Nephron (organoid): ENCODE measurements at regions not wholly inside any gene's neighbourhood (a gene's known extent, or its start where the extent isn't known, plus 50 kb on each side); places are given as distances from the start of the nearest gene placed in this dataset.
A peak's percentile ranks its signal among the peaks of the same experiment; 100 is the strongest.

Source experiments
- H3K27ac Mint-ChIP-seq, 3 experiments: 2 replicates each; pipeline ENCODE4 v1.8.0; 2020; ENCODE audit warnings: mixed read lengths in 3 of 3, mild to moderate bottlenecking in 2 of 3, moderate library complexity in 1 of 3
- H3K27me3 Mint-ChIP-seq: 2 replicates; pipeline ENCODE4 v1.8.0; 2021; ENCODE audit warnings: low read depth, mild to moderate bottlenecking, moderate library complexity, mixed read lengths
- H3K36me3 Mint-ChIP-seq: 2 replicates; pipeline ENCODE4 v1.8.0; 2020; ENCODE audit warnings: low read depth, mixed read lengths
- H3K4me1 Mint-ChIP-seq: 2 replicates; pipeline ENCODE4 v1.8.0; 2020; ENCODE audit warnings: mixed read lengths
- H3K4me3 Mint-ChIP-seq, 3 experiments: 2 replicates each; pipeline ENCODE4 v1.8.0; 2020; ENCODE audit warnings: mild to moderate bottlenecking in 3 of 3, mixed read lengths in 3 of 3, moderate library complexity in 2 of 3
- H3K9me3 Mint-ChIP-seq: 2 replicates; pipeline ENCODE4 v1.8.0; 2020; ENCODE audit warnings: mixed read lengths
- TF ChIP-seq, protein P1 (sequence below), 3 experiments: fragments of 200-600 bp; sonication (generic); IDR thresholded peaks; one replicate each; pipeline ENCODE4 v1.5.0; 2021; ENCODE audit warnings: antibody characterized with exemption in 3 of 3; ENCODE audit not compliant: unreplicated experiment in 3 of 3

DNA sequence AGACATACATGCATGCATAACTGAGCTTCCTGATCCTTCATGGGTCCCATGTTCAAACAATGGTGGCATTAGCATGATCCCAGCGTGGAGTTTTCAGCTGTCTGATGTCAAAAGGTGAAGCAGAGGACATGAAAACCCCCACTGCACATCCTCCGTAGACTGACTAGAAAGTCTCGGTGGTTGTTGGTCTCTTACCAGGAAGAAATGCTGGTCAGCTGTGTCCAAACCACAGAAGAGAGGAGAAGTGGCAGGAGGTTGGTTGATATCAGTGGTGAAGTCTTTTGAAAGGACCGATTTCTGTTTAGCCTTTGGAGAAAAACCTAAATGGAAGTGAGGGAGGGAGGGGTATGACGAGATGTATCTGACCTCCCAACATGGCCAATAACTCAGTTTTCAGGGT lies 201.9 kb downstream of the SPATA18 start:
- Mint-ChIP-seq H3K27ac (no peak overlapping the region), H3K4me1 (peaks cover 44% of the 10 kb centered on the region), H3K36me3 (peaks cover 7% of the 10 kb centered on the region), H3K27me3 (no peaks in the 10 kb centered on the region), H3K9me3 (peaks cover 29% of the 10 kb centered on the region), H3K4me3 (no peak overlapping the region)
- TF ChIP-seq, protein P1, sequence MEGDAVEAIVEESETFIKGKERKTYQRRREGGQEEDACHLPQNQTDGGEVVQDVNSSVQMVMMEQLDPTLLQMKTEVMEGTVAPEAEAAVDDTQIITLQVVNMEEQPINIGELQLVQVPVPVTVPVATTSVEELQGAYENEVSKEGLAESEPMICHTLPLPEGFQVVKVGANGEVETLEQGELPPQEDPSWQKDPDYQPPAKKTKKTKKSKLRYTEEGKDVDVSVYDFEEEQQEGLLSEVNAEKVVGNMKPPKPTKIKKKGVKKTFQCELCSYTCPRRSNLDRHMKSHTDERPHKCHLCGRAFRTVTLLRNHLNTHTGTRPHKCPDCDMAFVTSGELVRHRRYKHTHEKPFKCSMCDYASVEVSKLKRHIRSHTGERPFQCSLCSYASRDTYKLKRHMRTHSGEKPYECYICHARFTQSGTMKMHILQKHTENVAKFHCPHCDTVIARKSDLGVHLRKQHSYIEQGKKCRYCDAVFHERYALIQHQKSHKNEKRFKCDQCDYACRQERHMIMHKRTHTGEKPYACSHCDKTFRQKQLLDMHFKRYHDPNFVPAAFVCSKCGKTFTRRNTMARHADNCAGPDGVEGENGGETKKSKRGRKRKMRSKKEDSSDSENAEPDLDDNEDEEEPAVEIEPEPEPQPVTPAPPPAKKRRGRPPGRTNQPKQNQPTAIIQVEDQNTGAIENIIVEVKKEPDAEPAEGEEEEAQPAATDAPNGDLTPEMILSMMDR (IDR thresholded peaks at IDR 0.05; ENCODE audit: unreplicated experiment in 3 of 3), result no peak

DNA sequence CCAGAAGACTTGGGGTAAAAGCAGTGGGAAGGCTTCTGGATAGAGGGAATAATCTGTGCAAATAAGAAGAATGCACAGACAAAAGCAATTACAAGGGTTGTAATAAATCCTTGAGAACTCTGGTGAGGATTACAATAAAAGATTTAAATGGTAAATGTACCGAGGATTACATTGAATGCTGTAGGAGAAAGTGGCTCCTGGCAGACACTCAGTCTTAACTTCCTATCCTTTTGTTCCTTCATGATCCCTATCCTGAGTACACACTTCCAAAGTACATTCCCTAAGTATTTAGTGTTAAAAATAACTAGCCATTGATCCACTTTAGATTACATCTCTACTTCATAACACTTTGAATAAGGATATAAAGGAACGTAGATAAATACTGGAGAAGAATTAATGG lies 205.4 kb downstream of the SPATA18 start:
- Mint-ChIP-seq H3K4me3 (no peak overlapping the region), H3K27me3 (no peaks in the 10 kb centered on the region), H3K4me1 (peaks cover 42% of the 10 kb centered on the region), H3K36me3 (peaks cover 7% of the 10 kb centered on the region), H3K27ac (peak overlapping the region; percentile 40 to 98 (median 64)), H3K9me3 (peaks cover 22% of the 10 kb centered on the region)
- TF ChIP-seq, protein P1 (IDR thresholded peaks at IDR 0.05; ENCODE audit: unreplicated experiment in 3 of 3), result no peak

DNA sequence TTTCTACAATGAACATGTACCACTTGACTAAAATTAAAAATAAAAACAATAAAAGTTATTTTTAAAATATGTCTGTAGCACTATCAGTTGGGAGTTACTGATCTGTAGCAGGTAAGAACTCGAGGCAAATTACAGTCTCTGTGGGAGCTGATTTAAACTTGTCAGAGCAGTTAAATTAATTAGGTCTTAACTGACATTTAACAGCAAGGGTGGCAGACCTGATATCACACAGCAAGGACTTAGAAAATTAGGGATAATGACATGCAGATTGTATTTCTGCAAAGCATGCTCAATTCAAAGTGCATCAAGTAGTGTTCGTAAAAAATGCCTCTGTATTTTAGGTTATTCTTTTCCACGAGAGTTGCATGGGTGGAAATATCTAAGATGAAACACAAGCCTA lies 208.9 kb downstream of the SPATA18 start:
- H3K36me3 Mint-ChIP-seq, result no peaks in the 10 kb centered on the region
- no peaks in the 10 kb centered on the region for H3K27me3 Mint-ChIP-seq
- TF ChIP-seq, protein P1 (IDR thresholded peaks at IDR 0.05; ENCODE audit: unreplicated experiment in 3 of 3), result no peak

DNA sequence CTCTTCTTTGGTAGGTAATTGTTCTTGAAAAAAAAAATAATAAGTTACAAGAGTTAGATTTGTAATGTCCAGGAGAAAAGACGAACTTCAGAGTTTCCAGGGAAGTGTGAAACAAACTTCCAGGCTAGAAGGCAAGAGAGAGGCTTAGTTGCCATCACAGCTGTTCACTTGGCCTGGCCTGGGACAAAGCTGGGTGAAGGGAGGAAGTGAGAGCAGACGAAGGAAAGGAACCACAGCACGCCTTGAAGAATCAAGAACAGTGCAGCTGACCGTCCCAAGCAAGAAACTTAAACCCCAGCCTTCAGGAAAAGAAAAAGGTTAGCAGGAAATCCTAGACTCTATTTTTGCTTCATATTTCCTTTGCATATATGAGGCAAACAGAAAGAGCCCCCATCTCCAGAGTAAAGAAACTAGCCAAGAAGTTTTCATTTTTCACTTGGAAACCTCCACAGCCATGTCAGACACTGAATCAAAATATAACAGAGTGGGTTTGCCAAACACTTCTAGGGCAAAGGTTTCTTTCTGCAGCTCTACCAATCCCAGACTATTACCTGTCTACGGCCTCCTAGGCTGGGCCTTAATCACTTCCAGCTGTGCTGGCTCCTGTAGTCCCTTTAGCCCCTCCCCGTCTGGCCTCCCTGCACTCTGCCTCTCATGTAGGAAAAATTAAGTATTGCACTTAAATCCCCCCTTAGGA lies 209.6 kb downstream of the SPATA18 start:
- TF ChIP-seq, protein P1 (IDR thresholded peaks at IDR 0.05; ENCODE audit: unreplicated experiment in 3 of 3), result no peak
- H3K27me3 Mint-ChIP-seq, result no peaks in the 10 kb centered on the region
- H3K4me1 Mint-ChIP-seq, result peaks cover 66% of the 10 kb centered on the region
- H3K9me3 Mint-ChIP-seq, result no peaks in the 10 kb centered on the region
- peak overlapping the region; percentile 98 to 100 (median 99) for H3K27ac Mint-ChIP-seq
- H3K36me3 Mint-ChIP-seq, result no peaks in the 10 kb centered on the region
- peak overlapping the region in 2 of 3 experiments; percentile 8 to 32 for H3K4me3 Mint-ChIP-seq

More for the DNA sequence above, 208.9 kb downstream of the SPATA18 start:
- Mint-ChIP-seq H3K4me3 (no peak overlapping the region), H3K9me3 (no peaks in the 10 kb centered on the region), H3K27ac (peak overlapping the region; percentile 98 to 100 (median 99)), H3K4me1 (peaks cover 61% of the 10 kb centered on the region)

DNA sequence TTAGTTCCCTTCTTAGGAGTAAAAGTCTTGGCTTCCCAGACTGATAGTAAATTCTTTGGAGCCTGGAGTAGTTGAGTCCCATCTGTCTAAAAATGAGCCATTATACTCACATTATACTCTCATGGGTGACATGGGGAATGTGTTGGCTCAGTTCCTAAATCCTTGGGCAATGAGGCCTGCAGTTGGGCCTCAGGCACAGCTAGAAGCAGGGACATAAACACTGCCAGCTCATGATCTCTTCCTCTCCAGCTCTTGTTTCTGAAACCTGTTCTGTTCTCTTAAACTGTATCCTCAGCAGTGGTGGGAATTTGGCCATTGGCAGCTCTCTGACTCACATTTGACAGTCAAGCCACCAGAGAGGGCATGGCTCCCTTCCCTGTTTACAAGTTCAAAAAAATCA lies 212.5 kb downstream of the SPATA18 start:
- TF ChIP-seq, protein P1 (IDR thresholded peaks at IDR 0.05; ENCODE audit: unreplicated experiment in 3 of 3), result no peak
- Mint-ChIP-seq H3K9me3 (no peaks in the 10 kb centered on the region), H3K27ac (peak overlapping the region; percentile 9 to 78 (median 63)), H3K36me3 (no peaks in the 10 kb centered on the region), H3K27me3 (no peaks in the 10 kb centered on the region), H3K4me1 (peaks cover 65% of the 10 kb centered on the region), H3K4me3 (no peak overlapping the region)
